Liver (tissue), 8 donors: ENCODE measurements at regions not wholly inside any gene's neighbourhood (a gene's known extent, or its start where the extent isn't known, plus 50 kb on each side); places are given as distances from the start of the nearest gene placed in this dataset.

Experiments
- DNase-seq: peaks from one replicate; pipeline ENCODE4 v3.0.0-alpha.2; 2017; ENCODE audit warnings: low spot score
- H3K27ac ChIP-seq, 2 donors: one replicate each; pipeline ENCODE4 v1.7.0; 2013; ENCODE audit warnings: inconsistent platforms in 2 of 2, low read length in 2 of 2, control low read depth in 1 of 2, low read depth in 1 of 2, mild to moderate bottlenecking in 1 of 2
- H3K27me3 ChIP-seq, 4 donors: one replicate each; pipeline versions ENCODE4 v1.6.1 to v1.7.0; 2013; ENCODE audit warnings: low read length in 3 of 4, inconsistent platforms in 1 of 4, mild to moderate bottlenecking in 1 of 4, moderate library complexity in 1 of 4; ENCODE audit not compliant: control insufficient read depth in 4 of 4, insufficient read depth in 4 of 4
- H3K36me3 ChIP-seq, 4 donors: one replicate each; pipeline versions ENCODE4 v1.6.1 to v1.7.0; 2013; ENCODE audit warnings: low read length in 3 of 4, mild to moderate bottlenecking in 3 of 4, low read depth in 1 of 4, moderate library complexity in 1 of 4; ENCODE audit not compliant: control insufficient read depth in 4 of 4, insufficient read depth in 3 of 4
- H3K4me1 ChIP-seq, 4 donors: one replicate each; pipeline versions ENCODE4 v1.6.1 to v1.7.0; 2013; ENCODE audit warnings: low read length in 3 of 4, mild to moderate bottlenecking in 3 of 4, moderate library complexity in 1 of 4; ENCODE audit not compliant: control insufficient read depth in 4 of 4, insufficient read depth in 4 of 4
- H3K4me3 ChIP-seq, 3 donors: one replicate each; pipeline versions ENCODE4 v1.6.1 to v1.7.0; 2013; ENCODE audit warnings: low read length in 3 of 3, control low read depth in 1 of 3, low read depth in 1 of 3, mild to moderate bottlenecking in 1 of 3
- H3K9ac ChIP-seq, 2 donors: one replicate each; pipeline ENCODE4 v1.7.0; 2013; ENCODE audit warnings: low read length in 2 of 2, mild to moderate bottlenecking in 2 of 2, moderate library complexity in 2 of 2, control low read depth in 1 of 2, low read depth in 1 of 2
- H3K9me3 ChIP-seq, 4 donors: one replicate each; pipeline versions ENCODE4 v1.6.1 to v1.7.0; 2013; ENCODE audit warnings: low read length in 3 of 4; ENCODE audit not compliant: control insufficient read depth in 4 of 4
- CTCF ChIP-seq: fragments of 150-350 bp; IDR thresholded peaks from 2 replicates; pipeline ENCODE4 v1.5.1; 2017; ENCODE audit warnings: improper control_type of control experiment, low read depth, low read length; ENCODE audit not compliant: missing input control
- FOXA1 ChIP-seq: IDR thresholded peaks from 2 replicates; pipeline ENCODE4 v1.6.1; 2016; ENCODE audit warnings: antibody characterized with exemption
- FOXA2 ChIP-seq: IDR thresholded peaks from 2 replicates; pipeline ENCODE4 v1.6.1; 2016; ENCODE audit warnings: antibody characterized with exemption
- GABPA ChIP-seq, 2 donors: IDR thresholded peaks in 1 of 2; conservative IDR thresholded peaks in 1 of 2; 2 replicates each; pipeline ENCODE4 v1.6.1; 2016; ENCODE audit warnings: antibody characterized with exemption in 2 of 2, mild to moderate bottlenecking in 1 of 2, moderate library complexity in 1 of 2
- HNF4A ChIP-seq, 2 donors: conservative IDR thresholded peaks; 2 replicates each; pipeline ENCODE4 v1.6.1; 2016; ENCODE audit warnings: antibody characterized with exemption in 2 of 2, mild to moderate bottlenecking in 2 of 2
- HNF4G ChIP-seq: IDR thresholded peaks from 2 replicates; pipeline ENCODE4 v1.6.1; 2016; ENCODE audit warnings: antibody characterized with exemption
- JUND ChIP-seq, 2 donors: IDR thresholded peaks; 2 replicates each; pipeline ENCODE4 v1.6.1; 2016; ENCODE audit warnings: antibody characterized with exemption in 2 of 2
- MAX ChIP-seq: IDR thresholded peaks from 2 replicates; pipeline ENCODE4 v1.6.1; 2016; ENCODE audit warnings: antibody characterized with exemption
- NR2F2 ChIP-seq: IDR thresholded peaks from 2 replicates; pipeline ENCODE4 v1.6.1; 2016; ENCODE audit warnings: antibody characterized with exemption
- RAD21 ChIP-seq, 2 donors: IDR thresholded peaks; 2 replicates each; pipeline ENCODE4 v1.6.1; 2016; ENCODE audit warnings: antibody characterized with exemption in 2 of 2, mild to moderate bottlenecking in 2 of 2
- REST ChIP-seq: IDR thresholded peaks from 2 replicates; pipeline ENCODE4 v1.6.1; 2016; ENCODE audit warnings: antibody characterized with exemption, mild to moderate bottlenecking
- RXRA ChIP-seq, 2 donors: IDR thresholded peaks; 2 replicates each; pipeline ENCODE4 v1.6.1; 2017 to 2018; ENCODE audit warnings: antibody characterized with exemption in 2 of 2, mild to moderate bottlenecking in 1 of 2
- SP1 ChIP-seq: IDR thresholded peaks from 2 replicates; pipeline ENCODE4 v1.6.1; 2018; ENCODE audit warnings: antibody characterized with exemption, mild to moderate bottlenecking
- TAF1 ChIP-seq: conservative IDR thresholded peaks from 2 replicates; pipeline ENCODE4 v1.6.1; 2016; ENCODE audit warnings: antibody characterized with exemption, mild to moderate bottlenecking
- YY1 ChIP-seq: IDR thresholded peaks from 2 replicates; pipeline ENCODE4 v1.6.1; 2016; ENCODE audit warnings: antibody characterized with exemption, mild to moderate bottlenecking
- WGBS: extraction: QIAGEN DNeasy Blood & Tissue Kit; methylation state at CpG from one replicate; pipeline ENCODE4 v1.1.7; 2013; 5-methylcytosine and 5-hydroxymethylcytosine counted together
- TF ChIP-seq, protein P1 (sequence below): IDR thresholded peaks from 2 replicates; pipeline ENCODE4 v1.6.1; 2016; ENCODE audit warnings: antibody characterized with exemption
- donor health status: healthy.
- donor health status: healthy.
- donor health status: healthy.
- donor health status: healthy.
- donor health status: healthy.

- no peaks in the 10 kb centered on the region for H3K27me3 ChIP-seq
- no peaks in the 10 kb centered on the region for H3K36me3 ChIP-seq
- no peak for DNase-seq
- WGBS: 75% methylated on average over 2 of the region's 2 CpGs
- H3K27ac ChIP-seq: no peak overlapping the region
- no peak overlapping the region for H3K4me3 ChIP-seq
- TF ChIP-seq HNF4A (conservative IDR thresholded peaks at IDR 0.05): no peak
- no peak for TF ChIP-seq JUND (IDR thresholded peaks at IDR 0.05)
- no peaks in the 10 kb centered on the region for H3K9me3 ChIP-seq
- no peaks in the 10 kb centered on the region for H3K4me1 ChIP-seq
- no peak overlapping the region for H3K9ac ChIP-seq
These were observed 224.7 kb downstream of the MTRR start for GRCh38 chr5:8093669-8094068.

GRCh38 chr5:8094304-8094703 lies 225.4 kb downstream of the MTRR start:
- no peak for DNase-seq
- H3K27ac ChIP-seq: no peak overlapping the region
- no peak overlapping the region for H3K9ac ChIP-seq
- H3K4me1 ChIP-seq: no peaks in the 10 kb centered on the region
- WGBS: 68% methylated on average over 3 of the region's 3 CpGs
- TF ChIP-seq NR2F2 (no peak), FOXA2 (no peak)
- H3K4me3 ChIP-seq: no peak overlapping the region
- no peaks in the 10 kb centered on the region for H3K9me3 ChIP-seq
- H3K27me3 ChIP-seq: no peaks in the 10 kb centered on the region
- H3K36me3 ChIP-seq: no peaks in the 10 kb centered on the region

DNA sequence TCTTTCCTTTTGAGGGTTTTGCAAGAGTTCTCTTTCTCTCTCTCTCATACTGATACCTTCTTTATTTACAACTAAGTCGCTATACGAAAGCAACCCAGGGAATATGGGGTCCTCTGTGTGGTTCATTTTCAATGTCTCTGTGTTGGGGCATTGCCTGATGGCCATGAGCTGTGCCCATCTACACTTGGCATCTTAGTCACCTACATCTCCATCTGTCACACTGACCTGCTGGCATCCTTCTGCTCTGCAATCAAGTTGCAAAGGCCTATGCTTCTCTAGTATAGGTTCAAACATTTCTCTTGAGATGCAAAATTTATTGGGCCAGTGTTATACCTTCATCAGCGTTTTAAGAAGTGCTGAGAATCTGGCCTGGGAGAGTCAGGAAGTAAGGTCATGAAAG lies 228.2 kb downstream of the MTRR start:
- TF ChIP-seq MAX (no peak), GABPA (IDR thresholded peaks at IDR 0.05 in 1 of 2, conservative IDR thresholded peaks at IDR 0.05 in 1 of 2) (no peak), YY1 (no peak), NR2F2 (no peak), RXRA (IDR thresholded peaks at IDR 0.05) (no peak), FOXA1 (no peak), RAD21 (IDR thresholded peaks at IDR 0.05) (no peak), JUND (IDR thresholded peaks at IDR 0.05) (no peak), REST (no peak), TAF1 (no peak), FOXA2 (no peak), HNF4A (conservative IDR thresholded peaks at IDR 0.05) (no peak), CTCF (no peak), SP1 (no peak), HNF4G (no peak)
- TF ChIP-seq, protein P1, sequence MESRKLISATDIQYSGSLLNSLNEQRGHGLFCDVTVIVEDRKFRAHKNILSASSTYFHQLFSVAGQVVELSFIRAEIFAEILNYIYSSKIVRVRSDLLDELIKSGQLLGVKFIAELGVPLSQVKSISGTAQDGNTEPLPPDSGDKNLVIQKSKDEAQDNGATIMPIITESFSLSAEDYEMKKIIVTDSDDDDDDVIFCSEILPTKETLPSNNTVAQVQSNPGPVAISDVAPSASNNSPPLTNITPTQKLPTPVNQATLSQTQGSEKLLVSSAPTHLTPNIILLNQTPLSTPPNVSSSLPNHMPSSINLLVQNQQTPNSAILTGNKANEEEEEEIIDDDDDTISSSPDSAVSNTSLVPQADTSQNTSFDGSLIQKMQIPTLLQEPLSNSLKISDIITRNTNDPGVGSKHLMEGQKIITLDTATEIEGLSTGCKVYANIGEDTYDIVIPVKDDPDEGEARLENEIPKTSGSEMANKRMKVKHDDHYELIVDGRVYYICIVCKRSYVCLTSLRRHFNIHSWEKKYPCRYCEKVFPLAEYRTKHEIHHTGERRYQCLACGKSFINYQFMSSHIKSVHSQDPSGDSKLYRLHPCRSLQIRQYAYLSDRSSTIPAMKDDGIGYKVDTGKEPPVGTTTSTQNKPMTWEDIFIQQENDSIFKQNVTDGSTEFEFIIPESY: no peak
- H3K4me3 ChIP-seq: no peak overlapping the region
- H3K9me3 ChIP-seq: no peaks in the 10 kb centered on the region
- DNase-seq: no peak
- no peak overlapping the region for H3K27ac ChIP-seq
- no peaks in the 10 kb centered on the region for H3K36me3 ChIP-seq
- 85% methylated on average over 3 of the region's 3 CpGs for WGBS
- H3K9ac ChIP-seq: no peak overlapping the region
- H3K4me1 ChIP-seq: no peaks in the 10 kb centered on the region
- no peaks in the 10 kb centered on the region for H3K27me3 ChIP-seq
